NCI-H1417 (cell line): ENCODE measurements at regions not wholly inside any gene's neighbourhood (a gene's known extent, or its start where the extent isn't known, plus 50 kb on each side); places are given as distances from the start of the nearest gene placed in this dataset.
A peak's percentile ranks its signal among the peaks of the same experiment; 100 is the strongest.

Source experiments
- DNase-seq, 3 experiments: peaks; one replicate each; lab custom pipeline; 2025; lab: John Stamatoyannopoulos, UW

- DNase-seq: no peak
Observed at GRCh38 chr2:100627330-100628300, 64.8 kb downstream of the PDCL3 start.

- DNase-seq: no peak
Observed at GRCh38 chr2:100628506-100628905, 65.7 kb downstream of the PDCL3 start.

- no peak for DNase-seq
Observed at GRCh38 chr2:100629309-100629708, 66.5 kb downstream of the PDCL3 start.

GRCh38 chr2:100630473-100630977 lies 67.7 kb downstream of the PDCL3 start:
- DNase-seq: no peak

- DNase-seq: peak in 1 of 3 experiments; percentile 78
Observed at GRCh38 chr2:100632037-100632436, 69.2 kb downstream of the PDCL3 start.

- no peak for DNase-seq
Observed at GRCh38 chr2:100632759-100633158, 70.0 kb downstream of the PDCL3 start.

GRCh38 chr2:100639588-100640390 lies 77.0 kb downstream of the PDCL3 start:
- no peak for DNase-seq

- no peak for DNase-seq
Observed at GRCh38 chr2:100640431-100641124, 77.8 kb downstream of the PDCL3 start.

- DNase-seq: no peak
Observed at GRCh38 chr2:100641125-100641435, 78.3 kb downstream of the PDCL3 start.

GRCh38 chr2:100642425-100642824 lies 79.6 kb downstream of the PDCL3 start:
- DNase-seq: no peak

GRCh38 chr2:100643467-100643866 lies 80.7 kb downstream of the PDCL3 start:
- DNase-seq: no peak

- no peak for DNase-seq
Observed at GRCh38 chr2:100643906-100644501, 81.2 kb downstream of the PDCL3 start.

- DNase-seq: peak in 1 of 3 experiments; percentile 5
Observed at GRCh38 chr2:100645695-100646429, 83.1 kb downstream of the PDCL3 start.

GRCh38 chr2:100647709-100648108 lies 84.9 kb downstream of the PDCL3 start:
- DNase-seq: no peak

- no peak for DNase-seq
Observed at GRCh38 chr2:100650151-100650550, 87.4 kb downstream of the PDCL3 start.

GRCh38 chr2:100653449-100654035 lies 90.7 kb downstream of the PDCL3 start:
- no peak for DNase-seq

GRCh38 chr2:100654611-100655010 lies 91.8 kb downstream of the PDCL3 start:
- DNase-seq: no peak

- no peak for DNase-seq
Observed at GRCh38 chr2:100655446-100655845, 92.7 kb downstream of the PDCL3 start.

- DNase-seq: no peak
Observed at GRCh38 chr2:100655936-100656534, 93.2 kb downstream of the PDCL3 start.

- no peak for DNase-seq
Observed at GRCh38 chr2:100658017-100658416, 95.2 kb downstream of the PDCL3 start.
